ENCODE measurements at regions not wholly inside any gene's neighbourhood (a gene's known extent, or its start where the extent isn't known, plus 50 kb on each side); places are given as distances from the start of the nearest gene placed in this dataset.

GRCh38 chr5:158010831-158011230, 151.9 kb upstream of the CLINT1 start:
- no peak for DNase-seq (ENCODE audit: low read depth)
- H3K4me3 ChIP-seq (ENCODE audit: low read depth, low read length), result no peak overlapping the region
- TF ChIP-seq CTCF (IDR thresholded peaks at IDR 0.05; ENCODE audit: insufficient read depth, low read depth, low read length), result no peak

GRCh38 chr5:158007336-158007735, 148.4 kb upstream of the CLINT1 start:
- H3K4me3 ChIP-seq (ENCODE audit: low read depth, low read length), result no peak overlapping the region
- no peak for TF ChIP-seq CTCF (IDR thresholded peaks at IDR 0.05; ENCODE audit: insufficient read depth, low read depth, low read length)
- no peak for DNase-seq (ENCODE audit: low read depth)

GRCh38 chr5:157999696-158000095, 140.8 kb upstream of the CLINT1 start:
- no peak for TF ChIP-seq CTCF (IDR thresholded peaks at IDR 0.05; ENCODE audit: insufficient read depth, low read depth, low read length)
- no peak overlapping the region for H3K4me3 ChIP-seq (ENCODE audit: low read depth, low read length)
- DNase-seq (ENCODE audit: low read depth), result peak; percentile 14

GRCh38 chr5:157997991-157998504, 139.1 kb upstream of the CLINT1 start:
- H3K4me3 ChIP-seq (ENCODE audit: low read depth, low read length), result no peak overlapping the region
- no peak for TF ChIP-seq CTCF (IDR thresholded peaks at IDR 0.05; ENCODE audit: insufficient read depth, low read depth, low read length)
- peak; percentile 17 for DNase-seq (ENCODE audit: low read depth)

- no peak overlapping the region for H3K4me3 ChIP-seq (ENCODE audit: low read depth, low read length)
- peak; percentile 83 for TF ChIP-seq CTCF (IDR thresholded peaks at IDR 0.05; ENCODE audit: insufficient read depth, low read depth, low read length)
- peak; percentile 64 for DNase-seq (ENCODE audit: low read depth)
Observed at GRCh38 chr5:157994906-157995519, 136.1 kb upstream of the CLINT1 start.

GRCh38 chr5:157993986-157994691, 135.2 kb upstream of the CLINT1 start:
- no peak overlapping the region for H3K4me3 ChIP-seq (ENCODE audit: low read depth, low read length)
- no peak for TF ChIP-seq CTCF (IDR thresholded peaks at IDR 0.05; ENCODE audit: insufficient read depth, low read depth, low read length)
- DNase-seq (ENCODE audit: low read depth), result no peak
